Ascending aorta (tissue), 2 donors: ENCODE measurements at regions not wholly inside any gene's neighbourhood (a gene's known extent, or its start where the extent isn't known, plus 50 kb on each side); places are given as distances from the start of the nearest gene placed in this dataset.
"Not testable (repeated sequence)": the region's sequence is repeated elsewhere in the genome, so short reads cannot be mapped to it uniquely, and the experiment has no call there.

Experiments
- DNase-seq, 2 donors: peaks; one replicate each; pipeline ENCODE4 v3.0.0-alpha.2; 2019; ENCODE audit warnings: low spot score in 2 of 2
- H3K27ac ChIP-seq, 2 donors: fragments of 200-600 bp; sonication (generic); one replicate each; pipeline ENCODE4 v1.5.1; 2016 to 2017; ENCODE audit warnings: mild to moderate bottlenecking in 1 of 2
- H3K27me3 ChIP-seq: fragments of 200-600 bp; sonication (generic); one replicate; pipeline ENCODE4 v1.5.1; 2017
- H3K36me3 ChIP-seq, 2 donors: fragments of 200-600 bp; sonication (generic); one replicate each; pipeline ENCODE4 v1.5.1; 2016
- H3K4me1 ChIP-seq, 2 donors: fragments of 200-600 bp; sonication (generic); one replicate each; pipeline ENCODE4 v1.5.1; 2016 to 2017; ENCODE audit warnings: mild to moderate bottlenecking in 1 of 2
- H3K4me3 ChIP-seq, 2 donors: fragments of 200-600 bp; sonication (generic); one replicate each; pipeline ENCODE4 v1.5.1; 2016 to 2017; ENCODE audit warnings: mild to moderate bottlenecking in 1 of 2
- H3K9me3 ChIP-seq, 2 donors: fragments of 200-600 bp; sonication (generic); one replicate each; pipeline ENCODE4 v1.5.1; 2016
- intact Hi-C: fragments of 100-400 bp; cut with DNase I; formaldehyde crosslinking; loops from one replicate; pipeline ENCODE4 v1.15.1; 2023
- TF ChIP-seq, protein P1 (sequence below), 3 experiments: fragments of 200-600 bp in 2 of 3; fragments of 450-650 bp in 1 of 3; sonication (generic) in 2 of 3; IDR thresholded peaks; one replicate each; pipeline ENCODE4 v1.5.1; 2016 to 2019; ENCODE audit warnings: antibody characterized with exemption in 3 of 3, mild to moderate bottlenecking in 1 of 3, moderate library complexity in 1 of 3

- H3K27ac ChIP-seq, H3K27me3 ChIP-seq, H3K9me3 ChIP-seq, intact Hi-C loops, H3K4me3 ChIP-seq, H3K4me1 ChIP-seq, DNase-seq, H3K36me3 ChIP-seq: not testable (repeated sequence)
These were observed 358.7 kb downstream of the TUBA3C start for GRCh38 chr13:18822655-18823639.

GRCh38 chr13:18773988-18774387 lies 407.6 kb downstream of the TUBA3C start:
- H3K9me3 ChIP-seq, H3K36me3 ChIP-seq, H3K27me3 ChIP-seq, DNase-seq, H3K27ac ChIP-seq, intact Hi-C loops, H3K4me3 ChIP-seq, H3K4me1 ChIP-seq: not testable (repeated sequence)

GRCh38 chr13:18741696-18742095 lies 439.9 kb downstream of the TUBA3C start:
- DNase-seq, intact Hi-C loops, H3K4me1 ChIP-seq, H3K4me3 ChIP-seq, H3K27me3 ChIP-seq, H3K27ac ChIP-seq, H3K9me3 ChIP-seq, H3K36me3 ChIP-seq: not testable (repeated sequence)

GRCh38 chr13:18739310-18739709 lies 442.3 kb downstream of the TUBA3C start:
- intact Hi-C loops = no loop called here
- Histone ChIP-seq H3K27ac (no peak overlapping the region), H3K4me3 (no peak overlapping the region), H3K36me3 (no peaks in the 10 kb centered on the region), H3K9me3 (no peaks in the 10 kb centered on the region), H3K27me3 (no peaks in the 10 kb centered on the region), H3K4me1 (no peaks in the 10 kb centered on the region)
- TF ChIP-seq, protein P1, sequence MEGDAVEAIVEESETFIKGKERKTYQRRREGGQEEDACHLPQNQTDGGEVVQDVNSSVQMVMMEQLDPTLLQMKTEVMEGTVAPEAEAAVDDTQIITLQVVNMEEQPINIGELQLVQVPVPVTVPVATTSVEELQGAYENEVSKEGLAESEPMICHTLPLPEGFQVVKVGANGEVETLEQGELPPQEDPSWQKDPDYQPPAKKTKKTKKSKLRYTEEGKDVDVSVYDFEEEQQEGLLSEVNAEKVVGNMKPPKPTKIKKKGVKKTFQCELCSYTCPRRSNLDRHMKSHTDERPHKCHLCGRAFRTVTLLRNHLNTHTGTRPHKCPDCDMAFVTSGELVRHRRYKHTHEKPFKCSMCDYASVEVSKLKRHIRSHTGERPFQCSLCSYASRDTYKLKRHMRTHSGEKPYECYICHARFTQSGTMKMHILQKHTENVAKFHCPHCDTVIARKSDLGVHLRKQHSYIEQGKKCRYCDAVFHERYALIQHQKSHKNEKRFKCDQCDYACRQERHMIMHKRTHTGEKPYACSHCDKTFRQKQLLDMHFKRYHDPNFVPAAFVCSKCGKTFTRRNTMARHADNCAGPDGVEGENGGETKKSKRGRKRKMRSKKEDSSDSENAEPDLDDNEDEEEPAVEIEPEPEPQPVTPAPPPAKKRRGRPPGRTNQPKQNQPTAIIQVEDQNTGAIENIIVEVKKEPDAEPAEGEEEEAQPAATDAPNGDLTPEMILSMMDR (IDR thresholded peaks at IDR 0.05) = no peak
- no peak for DNase-seq

DNA sequence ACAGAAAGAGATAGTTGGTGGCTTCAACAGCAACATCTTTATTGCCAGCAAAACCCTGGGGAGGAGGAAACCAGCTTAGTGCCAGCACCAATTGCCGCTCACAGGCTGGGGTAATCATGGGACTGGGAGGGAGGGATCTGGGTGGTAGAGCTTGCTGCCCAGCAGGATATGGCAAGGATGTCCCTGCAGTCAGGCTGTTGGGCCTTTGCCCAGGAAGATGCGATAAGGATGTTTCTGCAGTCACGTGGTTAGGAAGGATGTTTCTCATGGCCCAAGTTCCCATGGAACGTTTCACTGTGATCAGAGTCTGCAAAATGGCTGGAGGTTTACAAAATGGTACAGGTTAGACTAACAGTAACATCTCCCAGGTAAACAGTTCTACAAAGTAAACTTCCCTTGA lies 443.5 kb downstream of the TUBA3C start:
- H3K4me1 ChIP-seq, intact Hi-C loops, H3K27ac ChIP-seq, H3K4me3 ChIP-seq, DNase-seq, H3K36me3 ChIP-seq, H3K9me3 ChIP-seq, H3K27me3 ChIP-seq: not testable (repeated sequence)

GRCh38 chr13:18727138-18727537 lies 454.5 kb downstream of the TUBA3C start:
- H3K4me3 ChIP-seq, H3K36me3 ChIP-seq, H3K27me3 ChIP-seq, DNase-seq, H3K27ac ChIP-seq, H3K9me3 ChIP-seq, H3K4me1 ChIP-seq, intact Hi-C loops: not testable (repeated sequence)

DNA sequence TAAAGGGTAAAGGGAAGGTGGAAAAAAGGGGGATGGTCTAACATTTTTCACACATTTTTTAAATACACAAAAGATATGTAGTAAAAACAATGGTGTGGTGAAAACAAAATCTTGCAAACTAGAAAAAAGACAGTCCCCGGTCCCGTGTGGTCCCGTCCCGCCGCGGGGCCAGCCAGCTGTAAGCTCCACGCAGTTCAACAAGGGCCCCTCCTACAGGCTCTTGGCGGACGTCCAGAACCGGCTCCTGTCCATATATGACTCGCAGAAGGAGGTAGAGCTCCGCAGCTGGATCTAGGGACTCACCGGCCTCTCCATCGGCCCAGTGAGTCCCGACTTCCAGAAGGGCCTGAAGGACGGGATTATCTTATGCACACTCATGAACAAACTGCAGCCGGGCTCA lies 455.1 kb downstream of the TUBA3C start:
- H3K36me3 ChIP-seq, H3K27ac ChIP-seq, intact Hi-C loops, DNase-seq, H3K4me3 ChIP-seq, H3K4me1 ChIP-seq, H3K9me3 ChIP-seq, H3K27me3 ChIP-seq: not testable (repeated sequence)

- H3K9me3 ChIP-seq, intact Hi-C loops, H3K27ac ChIP-seq, H3K4me1 ChIP-seq, H3K4me3 ChIP-seq, H3K27me3 ChIP-seq, DNase-seq, H3K36me3 ChIP-seq: not testable (repeated sequence)
These were observed 456.3 kb downstream of the TUBA3C start for GRCh38 chr13:18725242-18725822.

- intact Hi-C loops = no loop called here
- no peaks in the 10 kb centered on the region for H3K4me1 ChIP-seq
- no peak for DNase-seq
- no peaks in the 10 kb centered on the region for H3K36me3 ChIP-seq
- TF ChIP-seq, protein P1 (IDR thresholded peaks at IDR 0.05) = no peak
- H3K27me3 ChIP-seq = no peaks in the 10 kb centered on the region
- no peak overlapping the region for H3K27ac ChIP-seq
- H3K9me3 ChIP-seq = no peaks in the 10 kb centered on the region
- H3K4me3 ChIP-seq = no peak overlapping the region
These were observed 466.7 kb downstream of the TUBA3C start for GRCh38 chr13:18714889-18715288.

GRCh38 chr13:18710673-18711072 lies 471.0 kb downstream of the TUBA3C start:
- H3K4me3 ChIP-seq, H3K27me3 ChIP-seq, H3K27ac ChIP-seq, H3K9me3 ChIP-seq, H3K36me3 ChIP-seq, intact Hi-C loops, H3K4me1 ChIP-seq, DNase-seq: not testable (repeated sequence)

GRCh38 chr13:18706538-18706937 lies 475.1 kb downstream of the TUBA3C start:
- H3K27me3 ChIP-seq, DNase-seq, H3K9me3 ChIP-seq, H3K27ac ChIP-seq, intact Hi-C loops, H3K4me3 ChIP-seq, H3K36me3 ChIP-seq, H3K4me1 ChIP-seq: not testable (repeated sequence)

GRCh38 chr13:18702464-18703247 lies 479.0 kb downstream of the TUBA3C start:
- H3K36me3 ChIP-seq, H3K9me3 ChIP-seq, DNase-seq, H3K27me3 ChIP-seq, H3K4me3 ChIP-seq, intact Hi-C loops, H3K4me1 ChIP-seq, H3K27ac ChIP-seq: not testable (repeated sequence)
